CD4-positive, alpha-beta T cell treated with Interleukin-1 beta for 1 hour (primary cell): ENCODE measurements at regions not wholly inside any gene's neighbourhood (a gene's known extent, or its start where the extent isn't known, plus 50 kb on each side); places are given as distances from the start of the nearest gene placed in this dataset.

Experiments
- DNase-seq, 2 donors: peaks; one replicate each; pipeline ENCODE4 v3.0.0-alpha.2; 2020 to 2022

DNA sequence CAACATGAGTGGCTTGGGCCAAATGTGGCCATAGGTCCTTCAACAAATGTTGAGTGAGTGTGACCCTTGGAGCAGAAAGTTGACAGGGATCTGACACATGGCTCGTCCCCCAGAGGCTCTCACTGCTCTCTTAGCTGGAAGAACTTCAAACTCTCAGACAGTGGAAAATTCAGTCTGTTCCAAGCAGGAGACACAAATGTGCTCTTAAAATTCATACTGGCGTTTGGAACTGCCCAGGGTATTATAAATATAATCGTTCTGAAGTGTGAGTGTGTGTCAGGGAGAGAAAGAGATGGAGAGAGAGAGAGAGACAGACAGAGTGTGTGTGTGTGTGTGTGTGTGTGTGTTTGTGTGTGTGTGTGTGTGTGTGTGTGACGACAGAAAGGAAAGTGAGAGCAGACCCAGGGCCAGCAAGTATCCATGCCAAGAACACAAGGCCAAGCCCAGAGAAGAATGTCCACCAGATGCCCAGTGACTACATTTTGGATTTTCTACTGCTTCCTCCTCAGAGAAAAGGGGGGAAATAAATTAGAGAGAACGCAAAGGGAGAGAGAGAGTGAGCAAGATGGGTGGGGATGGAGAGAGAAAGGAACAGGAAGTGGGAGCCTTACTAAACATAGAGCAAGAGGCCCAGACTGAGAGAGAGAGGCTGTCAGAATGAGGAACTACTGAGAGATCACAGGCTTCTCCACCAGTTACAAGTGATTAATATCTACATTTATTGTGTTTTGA is 193.6 kb upstream of the NUDT4 start:
- peak in 1 of 2 donors; percentile 37 for DNase-seq

- DNase-seq, result no peak
Measured at GRCh38 chr12:93184672-93185368, 192.9 kb upstream of the NUDT4 start.

GRCh38 chr12:93185369-93185741 is 192.4 kb upstream of the NUDT4 start:
- no peak for DNase-seq

- no peak for DNase-seq
Measured at GRCh38 chr12:93186131-93186530, 191.6 kb upstream of the NUDT4 start.

- no peak for DNase-seq
Measured at GRCh38 chr12:93186621-93187020, 191.1 kb upstream of the NUDT4 start.

DNA sequence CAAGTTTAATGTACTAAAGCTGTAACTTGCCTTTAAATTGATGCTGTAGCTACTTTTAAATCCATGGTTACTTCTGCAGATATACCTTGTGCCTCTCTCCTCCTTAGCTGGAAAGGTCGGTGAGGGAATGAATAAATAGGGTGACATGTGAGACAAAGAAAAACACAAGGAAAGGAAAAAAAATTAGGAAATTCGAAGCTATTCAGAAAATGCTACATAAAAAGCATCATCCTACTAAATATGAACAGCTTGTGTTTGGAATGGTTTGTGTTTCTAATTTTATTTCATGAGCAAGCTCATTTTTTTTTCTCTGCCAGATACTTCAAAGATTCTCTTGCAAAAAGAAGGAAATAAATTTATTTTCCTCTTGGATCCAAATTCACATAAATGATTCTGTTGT is 186.3 kb upstream of the NUDT4 start:
- no peak for DNase-seq

DNA sequence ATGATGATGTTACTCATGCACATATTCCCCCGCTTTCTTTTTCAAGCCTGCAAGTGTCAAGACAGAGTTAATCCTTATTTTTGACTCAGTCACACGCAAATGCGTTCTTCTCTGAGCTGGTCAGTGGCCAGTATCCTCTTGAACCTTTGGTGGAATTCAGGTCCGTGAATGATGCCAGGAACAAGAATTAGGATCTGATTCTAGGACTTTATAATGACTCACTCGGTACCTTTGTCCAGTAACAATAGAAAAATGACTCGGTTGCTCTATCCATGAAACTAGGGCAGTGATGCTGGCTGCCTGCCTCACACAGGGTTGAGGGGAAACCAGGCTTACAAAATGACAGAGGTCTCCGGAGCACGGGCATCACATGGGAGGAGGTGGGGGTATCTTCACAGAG is 185.8 kb upstream of the NUDT4 start:
- DNase-seq, result no peak

GRCh38 chr12:93192878-93193277 is 184.8 kb upstream of the NUDT4 start:
- DNase-seq, result no peak

- DNase-seq, result no peak
Measured at GRCh38 chr12:93195511-93195910, 182.2 kb upstream of the NUDT4 start.

DNA sequence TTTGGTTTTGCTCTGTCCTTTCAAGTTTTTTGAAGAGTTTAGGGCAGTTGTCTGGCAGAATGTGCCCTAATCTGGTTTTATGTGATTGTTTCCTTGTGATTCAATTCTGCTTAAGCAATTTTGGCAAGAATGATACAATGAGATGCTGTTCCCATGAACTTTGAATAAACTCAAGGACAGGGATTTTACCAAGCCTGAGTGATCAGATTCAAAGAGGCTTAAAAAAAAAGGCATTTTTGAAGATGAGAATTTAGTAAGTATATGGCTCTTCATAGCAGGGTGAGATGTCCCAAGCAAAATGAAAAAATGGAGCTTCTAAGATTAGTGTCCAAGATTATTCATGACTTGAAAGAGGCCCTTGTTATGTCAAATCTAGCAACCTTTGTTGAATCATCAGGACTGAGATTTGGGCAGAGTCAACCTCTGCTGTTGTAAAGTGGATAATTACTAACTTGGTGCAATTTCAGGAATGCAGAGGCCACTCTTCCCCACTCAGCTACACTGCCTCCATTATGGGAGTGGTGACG is 180.6 kb upstream of the NUDT4 start:
- no peak for DNase-seq

- DNase-seq, result no peak
Measured at GRCh38 chr12:93198086-93198485, 179.6 kb upstream of the NUDT4 start.

DNA sequence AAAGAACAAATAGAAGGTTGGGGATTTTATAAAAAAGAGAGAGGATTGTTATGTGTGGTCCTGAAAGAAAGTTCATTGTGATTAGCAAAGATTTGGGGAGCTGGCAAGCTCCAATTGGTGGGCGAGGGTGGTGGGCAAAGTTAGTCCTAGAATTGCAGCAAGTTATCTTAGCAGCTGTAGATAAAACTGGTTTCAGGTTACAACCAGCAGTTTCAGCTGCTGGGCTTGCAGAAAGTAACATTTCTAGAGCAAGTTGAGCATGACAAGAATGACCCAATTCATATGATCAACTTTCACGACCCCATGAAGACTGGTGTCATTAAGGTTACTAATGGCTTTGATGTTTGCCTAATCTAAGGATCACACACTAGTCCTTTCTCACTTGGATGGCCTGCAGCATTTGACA is 177.9 kb upstream of the NUDT4 start:
- no peak for DNase-seq

DNA sequence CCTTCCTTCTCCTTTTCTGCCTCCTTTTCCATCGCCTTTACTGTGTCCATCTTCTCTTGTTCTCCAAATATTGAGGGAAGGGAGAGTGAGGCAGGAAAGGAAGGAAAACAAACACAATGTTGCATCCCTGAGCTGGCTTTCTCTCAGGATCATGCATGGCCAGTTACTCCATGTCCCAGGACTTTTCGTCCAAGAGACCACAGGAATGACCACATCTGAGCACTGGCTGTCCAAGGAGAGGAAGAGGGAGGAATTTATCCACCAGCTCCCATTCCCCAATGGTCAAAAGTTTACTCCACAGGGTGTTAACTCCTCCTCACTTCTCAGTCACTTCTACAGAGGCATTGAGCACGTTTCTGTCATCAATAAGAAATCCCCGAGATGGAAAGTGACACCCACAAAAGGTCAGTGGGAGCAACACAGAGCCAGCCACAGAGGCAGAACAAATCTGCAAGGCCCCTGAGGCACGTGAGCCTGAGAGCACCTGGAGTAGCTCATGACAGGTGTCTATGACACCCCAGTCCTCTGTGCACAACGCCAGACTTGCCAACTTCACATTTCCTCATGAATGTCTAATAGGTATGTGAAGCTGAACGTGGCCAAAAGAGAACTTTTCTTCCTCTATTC is 177.3 kb upstream of the NUDT4 start:
- DNase-seq, result no peak

- DNase-seq, result no peak
Measured at GRCh38 chr12:93201990-93202389, 175.7 kb upstream of the NUDT4 start.

DNA sequence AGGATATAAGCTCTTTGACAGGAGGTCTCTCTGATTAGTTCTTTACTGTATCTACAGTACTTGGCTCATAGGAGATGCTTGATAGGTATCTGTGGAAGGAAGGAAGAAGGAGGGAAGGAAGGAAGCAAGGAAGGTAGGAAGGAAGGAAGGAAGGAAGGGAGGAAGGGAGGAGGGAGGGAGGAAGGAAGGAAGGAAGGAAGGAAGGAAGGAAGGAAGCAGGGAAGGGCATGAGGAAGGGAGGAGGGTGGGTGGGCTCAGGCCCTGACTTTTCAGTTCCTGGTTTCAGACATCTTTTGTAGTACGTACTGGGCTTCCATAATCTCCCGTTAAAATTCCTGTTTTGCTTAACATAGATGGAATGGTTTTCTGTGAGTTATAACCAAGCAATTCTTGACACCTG is 175.0 kb upstream of the NUDT4 start:
- no peak for DNase-seq

GRCh38 chr12:93203361-93203760 is 174.4 kb upstream of the NUDT4 start:
- no peak for DNase-seq

DNA sequence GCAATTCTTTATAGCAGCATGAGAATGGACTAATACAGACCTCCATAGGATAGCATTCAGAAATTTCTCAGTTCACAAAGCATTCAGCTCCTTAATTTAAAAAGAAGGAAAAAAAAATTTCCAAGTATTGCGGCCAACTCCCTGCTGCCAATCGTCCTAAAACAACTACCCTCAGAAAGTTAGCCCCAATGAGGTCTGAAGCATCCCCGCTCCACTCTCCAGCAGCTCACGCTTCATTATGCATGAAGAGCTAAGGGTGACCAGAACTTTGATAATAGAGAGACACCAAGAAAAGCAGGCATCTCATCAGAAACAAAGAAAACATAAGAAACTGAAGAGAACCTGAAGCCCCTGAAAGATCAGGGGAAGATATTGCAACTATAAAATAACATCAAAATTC is 172.8 kb upstream of the NUDT4 start:
- no peak for DNase-seq

- no peak for DNase-seq
Measured at GRCh38 chr12:93205361-93205760, 172.4 kb upstream of the NUDT4 start.

DNA sequence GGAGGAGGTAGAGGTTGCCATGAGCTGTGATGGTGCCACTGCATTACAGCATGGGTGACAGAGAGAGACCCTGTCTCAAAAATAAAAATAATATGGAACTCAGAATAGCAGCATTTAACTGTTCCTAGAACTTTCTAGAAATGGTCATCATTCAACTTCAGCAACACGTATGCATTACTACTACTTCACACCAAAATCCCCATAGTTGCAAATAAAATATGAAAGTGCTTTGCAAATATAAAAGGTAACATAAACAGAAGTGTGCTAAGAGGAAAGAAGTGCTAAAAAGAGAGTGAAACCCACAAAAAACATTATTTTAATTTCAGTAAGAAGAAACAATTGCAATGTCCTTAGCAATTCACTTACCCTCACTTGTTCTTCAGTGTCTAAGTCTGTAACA is 169.7 kb upstream of the NUDT4 start:
- DNase-seq, result no peak

DNA sequence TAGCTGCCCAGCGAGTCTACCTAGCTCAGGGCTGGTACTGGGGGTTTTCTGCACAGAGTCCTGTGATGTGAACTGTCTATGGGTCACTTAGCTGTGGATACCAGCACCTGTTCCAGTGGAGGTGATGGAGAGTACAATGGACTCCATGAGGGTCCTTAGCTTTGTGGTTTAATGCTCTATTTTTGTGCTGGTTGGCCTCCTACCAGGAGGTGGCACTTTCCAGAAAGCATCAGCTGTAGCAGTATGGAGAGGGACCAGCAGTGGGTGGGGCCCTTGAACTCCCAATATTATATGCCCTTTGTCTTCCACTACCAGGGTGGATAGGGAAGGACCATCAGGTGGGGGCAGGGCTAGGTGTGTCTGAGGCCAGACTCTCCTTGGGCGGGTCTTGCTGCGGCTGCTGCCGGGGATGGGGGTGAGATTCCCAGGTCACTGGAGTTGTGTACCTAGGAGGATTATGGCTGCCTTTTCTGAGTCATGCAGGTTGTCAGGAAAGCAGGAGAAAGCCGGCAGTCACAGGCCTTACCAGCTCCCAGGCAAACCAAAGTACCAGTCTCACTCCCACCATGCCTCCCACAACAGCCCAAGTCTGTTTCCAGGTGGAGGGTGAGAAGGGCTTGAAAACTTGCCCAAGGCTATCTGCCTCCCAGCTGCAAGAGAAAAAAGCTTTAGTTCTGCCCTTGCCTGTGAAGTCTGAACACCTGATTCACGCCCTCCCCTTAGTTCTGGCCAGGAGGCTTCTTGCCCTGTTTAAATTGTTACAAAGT is 163.0 kb upstream of the NUDT4 start:
- DNase-seq, result no peak

GRCh38 chr12:93215290-93215678 is 162.4 kb upstream of the NUDT4 start:
- DNase-seq, result no peak

DNA sequence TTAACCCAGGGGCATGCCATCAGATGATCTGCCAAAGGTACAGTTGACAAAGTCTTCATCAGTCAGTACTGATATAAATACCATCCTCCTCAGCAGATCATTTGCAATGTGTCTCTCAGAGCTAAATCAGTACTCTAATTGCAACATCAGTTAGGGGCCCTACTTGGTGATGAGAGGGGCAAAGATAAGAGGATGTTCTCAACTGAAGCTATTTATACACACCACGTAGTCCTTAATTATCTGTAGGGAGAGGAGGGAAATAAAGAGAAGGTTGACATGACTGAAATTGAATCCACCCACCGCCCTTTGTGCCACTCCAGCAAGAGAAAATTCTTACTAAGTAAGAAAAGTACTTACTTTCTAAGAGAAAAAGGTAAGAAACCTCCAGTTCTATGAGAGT is 157.8 kb upstream of the NUDT4 start:
- DNase-seq, result no peak

DNA sequence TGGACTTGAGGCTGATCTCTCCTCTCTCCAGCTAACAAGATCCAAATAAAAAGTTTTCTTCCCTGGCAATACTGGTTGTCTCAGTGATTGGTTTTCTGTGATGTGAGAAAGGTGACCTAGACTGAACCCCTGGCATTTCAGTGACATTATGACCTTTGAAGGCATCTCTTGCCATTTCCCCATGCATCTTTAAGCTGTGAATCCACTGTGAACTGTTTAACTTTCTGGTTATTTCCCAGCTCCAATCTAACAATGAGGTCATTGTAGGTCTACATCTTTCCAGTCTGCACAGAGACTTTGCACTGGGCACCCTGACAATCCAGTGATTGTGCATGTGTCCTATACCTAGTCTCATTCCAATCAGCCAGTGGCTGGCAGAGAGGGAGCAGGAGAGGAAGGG is 155.9 kb upstream of the NUDT4 start:
- DNase-seq, result no peak
